Colonic mucosa (tissue), 4 donors: ENCODE measurements at regions not wholly inside any gene's neighbourhood (a gene's known extent, or its start where the extent isn't known, plus 50 kb on each side); places are given as distances from the start of the nearest gene placed in this dataset.
"Not testable (repeated sequence)": the region's sequence is repeated elsewhere in the genome, so short reads cannot be mapped to it uniquely, and the experiment has no call there.

Experiments
- DNase-seq: peaks from one replicate; pipeline ENCODE4 v3.0.0-alpha.2; 2020
- H3K27ac ChIP-seq: fragments of 200-600 bp; one replicate; pipeline ENCODE4 v1.8.0; 2021
- H3K27me3 ChIP-seq: fragments of 200-600 bp; one replicate; pipeline ENCODE4 v1.8.0; 2021
- H3K36me3 ChIP-seq: fragments of 200-600 bp; one replicate; pipeline ENCODE4 v1.8.0; 2021
- H3K4me1 ChIP-seq: fragments of 200-600 bp; one replicate; pipeline ENCODE4 v1.8.0; 2021; ENCODE audit warnings: mild to moderate bottlenecking
- H3K4me3 ChIP-seq: fragments of 200-600 bp; one replicate; pipeline ENCODE4 v1.8.0; 2021
- H3K9ac ChIP-seq, 2 donors: one replicate each; pipeline ENCODE4 v1.7.0; 2013; ENCODE audit warnings: control low read depth in 2 of 2, low read depth in 2 of 2, low read length in 2 of 2
- H3K9me3 ChIP-seq: fragments of 200-600 bp; one replicate; pipeline ENCODE4 v1.8.0; 2021
- intact Hi-C: fragments of 100-400 bp; cut with DNase I; formaldehyde crosslinking; loops from one replicate; pipeline ENCODE4 v1.14.1; 2022
- TF ChIP-seq, protein P1 (sequence below): fragments of 200-600 bp; IDR thresholded peaks from one replicate; pipeline ENCODE4 v1.8.0; 2022; ENCODE audit warnings: antibody characterized with exemption, mild to moderate bottlenecking
- donor health status: healthy.
- donor health status: DM: no; HTN: no; CAD: no.
- donor health status: DM: no; HTN: no; CAD: no.

DNA sequence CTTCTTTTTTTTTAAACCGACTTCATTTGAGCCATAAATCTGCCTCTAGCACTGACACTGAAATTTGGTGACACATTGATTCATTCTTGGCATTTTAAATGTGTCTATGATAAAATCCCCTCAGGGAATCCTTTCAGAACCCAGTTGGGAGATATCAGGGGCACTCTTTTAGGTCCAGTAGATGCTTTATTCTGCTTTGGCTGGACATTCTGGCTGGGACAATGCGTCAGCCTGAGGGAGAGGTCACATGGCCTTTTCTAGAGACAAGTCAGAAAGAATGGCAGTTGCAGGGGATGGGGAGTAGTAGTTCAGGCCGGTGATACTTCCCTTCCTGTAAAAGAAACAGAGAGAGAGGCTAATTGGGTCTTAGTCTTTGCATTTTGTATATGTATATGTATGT is 63.1 kb downstream of the TRIM43 start:
- H3K36me3 ChIP-seq, intact Hi-C loops: not testable (repeated sequence)

DNA sequence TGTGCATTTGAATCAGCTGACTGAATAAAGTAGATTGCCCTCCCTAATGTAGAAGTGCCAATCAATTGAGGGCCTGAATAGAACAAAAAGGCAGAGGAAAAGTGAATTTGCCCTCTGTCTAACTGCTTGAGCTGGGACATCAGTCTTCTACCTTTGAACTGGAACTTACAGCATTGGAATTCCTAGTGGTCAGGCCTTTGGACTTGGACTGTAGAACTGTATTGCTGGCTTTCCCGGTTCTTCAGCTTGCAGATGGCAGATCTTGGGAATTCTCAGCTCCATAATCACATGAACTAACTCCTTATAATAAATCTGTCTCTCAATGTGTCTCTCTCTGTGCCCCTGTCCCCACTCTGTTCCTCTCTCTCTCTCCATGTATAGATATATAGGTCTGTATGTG is 64.8 kb downstream of the TRIM43 start:
- intact Hi-C loops, H3K9ac ChIP-seq, H3K4me3 ChIP-seq, H3K36me3 ChIP-seq, DNase-seq, H3K27ac ChIP-seq, H3K9me3 ChIP-seq, H3K4me1 ChIP-seq, H3K27me3 ChIP-seq: not testable (repeated sequence)

More for the DNA sequence above, 63.1 kb downstream of the TRIM43 start:
- H3K27ac ChIP-seq, DNase-seq, H3K9me3 ChIP-seq, H3K4me3 ChIP-seq, H3K27me3 ChIP-seq, H3K4me1 ChIP-seq, H3K9ac ChIP-seq: not testable (repeated sequence)

DNA sequence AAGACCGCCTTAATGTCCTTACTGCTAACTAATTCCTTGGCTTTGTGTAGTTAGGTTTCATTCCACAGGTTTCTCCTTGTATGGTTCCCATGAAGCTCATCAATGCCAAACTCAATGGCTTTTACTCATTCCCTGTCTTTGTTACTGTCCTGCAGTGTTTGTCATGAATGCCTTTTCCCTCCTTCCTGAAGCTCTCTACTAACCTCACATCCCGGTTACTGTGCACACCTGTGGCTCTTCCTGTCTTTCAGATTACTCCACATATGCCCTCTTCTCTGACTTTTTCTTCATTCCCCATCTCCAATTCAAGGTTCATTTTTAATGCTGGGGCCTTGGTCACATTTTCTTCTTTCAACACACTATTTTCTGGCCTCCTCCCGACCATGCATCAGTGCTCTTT is 66.1 kb downstream of the TRIM43 start:
- H3K9ac ChIP-seq, H3K27me3 ChIP-seq, H3K4me3 ChIP-seq, intact Hi-C loops, H3K4me1 ChIP-seq, H3K36me3 ChIP-seq, H3K27ac ChIP-seq, H3K9me3 ChIP-seq, DNase-seq: not testable (repeated sequence)

DNA sequence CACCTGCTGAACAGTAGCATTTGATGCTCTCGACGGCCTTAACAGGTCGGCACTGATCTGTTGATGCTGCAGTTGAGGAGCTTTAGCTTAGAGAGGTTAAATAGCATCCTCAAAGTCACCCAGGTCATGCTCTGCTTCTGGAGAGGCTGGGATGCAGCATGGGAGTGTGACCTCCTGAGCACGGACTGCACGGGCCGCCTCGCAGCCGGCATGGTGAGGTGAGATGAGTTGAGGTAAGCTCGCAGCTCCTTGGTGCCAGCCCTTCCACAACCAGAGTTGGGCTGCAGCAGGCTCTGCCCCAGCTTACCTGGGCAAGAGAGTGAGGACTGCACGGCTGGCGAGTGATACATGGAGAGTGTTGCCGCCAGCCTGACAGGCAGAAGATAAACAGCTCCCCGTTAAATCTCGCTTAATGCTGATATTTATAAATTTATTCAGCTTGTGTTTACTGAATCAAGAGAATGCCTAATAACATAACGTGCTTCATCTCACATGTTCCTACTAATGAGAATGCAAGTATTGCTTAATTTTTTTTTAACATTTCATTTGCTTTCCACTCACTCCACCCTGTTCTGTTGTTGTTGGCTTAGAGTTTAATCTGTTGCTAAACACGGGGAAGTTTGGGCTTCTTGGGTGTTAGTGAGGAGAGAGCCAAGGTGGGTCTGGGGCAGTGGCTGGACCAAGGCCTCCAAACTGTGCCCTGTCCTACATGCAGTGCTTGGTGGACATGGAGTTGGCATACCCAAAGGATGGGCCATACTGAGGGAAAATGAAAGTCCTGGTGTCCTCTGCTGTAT is 69.2 kb downstream of the TRIM43 start:
- H3K4me1 ChIP-seq, H3K9ac ChIP-seq, H3K4me3 ChIP-seq, H3K27ac ChIP-seq, H3K36me3 ChIP-seq, H3K27me3 ChIP-seq, intact Hi-C loops, DNase-seq, H3K9me3 ChIP-seq: not testable (repeated sequence)

DNA sequence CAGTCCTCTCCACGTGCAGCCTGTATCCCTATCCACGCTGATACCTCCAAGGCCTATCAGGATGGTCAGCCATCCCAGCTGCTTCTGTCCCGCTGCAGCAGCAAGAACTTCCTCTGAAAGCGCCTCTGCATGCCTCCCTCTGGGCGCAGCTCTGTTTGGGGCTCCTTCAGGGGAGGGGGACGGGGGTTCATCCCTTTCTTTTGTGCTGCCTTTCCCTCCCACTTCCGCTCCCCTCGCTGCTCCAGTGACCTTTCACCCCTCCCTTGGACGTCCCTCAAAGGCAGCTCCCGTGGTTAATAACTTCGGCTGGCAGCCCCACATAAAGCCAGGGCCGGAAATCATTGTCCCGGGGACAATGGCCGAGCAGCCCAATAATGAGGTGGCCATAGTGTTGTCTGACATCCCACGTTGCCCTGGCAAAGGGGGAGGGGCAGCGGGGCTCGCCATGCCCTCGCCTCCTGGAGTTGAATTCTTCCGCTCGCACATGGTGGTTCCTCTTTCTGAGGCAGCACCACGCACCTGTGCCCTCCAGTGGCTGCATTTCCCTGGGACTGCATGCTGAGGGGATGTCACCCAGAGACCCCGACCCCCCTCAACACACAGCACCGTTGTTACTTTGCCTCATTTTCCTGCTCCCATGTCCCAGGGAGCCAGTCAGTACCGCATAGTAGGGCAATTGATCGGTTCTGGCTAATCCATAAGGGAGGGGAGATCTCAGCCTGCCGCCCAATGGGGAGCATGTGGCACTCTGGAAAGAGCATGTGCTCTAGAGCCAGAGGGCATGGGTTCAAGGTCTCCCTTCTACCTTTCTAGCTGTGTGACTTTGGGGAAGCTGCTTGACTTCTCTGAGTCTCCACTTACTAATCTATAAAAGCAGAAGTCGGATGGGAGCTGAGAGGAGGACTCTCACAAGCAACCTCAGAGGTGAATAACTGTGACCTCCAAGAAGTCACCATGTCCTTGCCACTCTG is 72.0 kb downstream of the TRIM43 start:
- H3K27ac ChIP-seq, H3K9ac ChIP-seq, intact Hi-C loops, H3K36me3 ChIP-seq, H3K27me3 ChIP-seq, H3K4me3 ChIP-seq, H3K4me1 ChIP-seq, DNase-seq, H3K9me3 ChIP-seq: not testable (repeated sequence)

DNA sequence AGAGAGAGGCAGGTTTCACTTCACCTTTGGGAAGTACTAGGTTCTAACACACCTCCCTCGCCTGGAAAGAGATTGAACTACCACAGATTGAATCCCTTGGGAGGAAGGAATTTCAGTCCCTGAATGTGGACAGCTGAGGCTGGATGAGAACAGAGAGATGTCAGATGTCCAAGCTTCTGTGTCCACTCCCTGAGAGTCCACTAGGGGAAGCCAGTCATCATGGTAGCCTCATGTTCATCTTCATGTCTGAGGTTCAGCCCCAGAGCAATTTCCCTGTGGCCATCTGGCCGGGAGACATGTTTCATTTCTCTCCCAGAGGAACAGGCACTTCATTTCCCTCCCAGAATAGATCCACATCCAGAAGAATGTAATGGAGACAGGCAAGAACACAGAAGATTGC is 74.8 kb downstream of the TRIM43 start:
- H3K4me1 ChIP-seq, H3K9ac ChIP-seq, H3K27me3 ChIP-seq, intact Hi-C loops, H3K36me3 ChIP-seq, H3K4me3 ChIP-seq, DNase-seq, H3K9me3 ChIP-seq, H3K27ac ChIP-seq: not testable (repeated sequence)

DNA sequence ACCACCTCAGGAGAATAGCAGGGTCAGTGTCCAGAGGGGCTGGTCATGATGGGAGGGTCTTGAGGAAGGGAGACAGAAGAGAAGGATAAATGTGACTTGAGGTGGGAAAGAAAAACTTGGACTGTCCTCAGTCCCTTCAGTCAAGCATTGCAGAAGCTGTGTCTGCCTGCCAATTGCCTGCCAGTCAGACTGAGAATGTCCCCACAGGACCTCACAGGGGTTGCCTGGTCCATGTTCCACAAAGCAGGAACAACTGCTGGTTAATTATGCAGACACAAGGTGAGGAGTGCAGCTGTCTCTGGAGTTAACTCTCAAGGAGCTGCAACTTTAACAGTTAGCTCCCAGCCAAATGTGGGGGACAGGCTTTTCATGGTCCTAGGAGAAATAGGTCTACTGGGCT is 75.7 kb downstream of the TRIM43 start:
- no peak overlapping the region for H3K9ac ChIP-seq
- no peaks in the 10 kb centered on the region for H3K9me3 ChIP-seq
- no peak overlapping the region for H3K4me3 ChIP-seq
- H3K36me3 ChIP-seq = no peaks in the 10 kb centered on the region
- DNase-seq = no peak
- no peaks in the 10 kb centered on the region for H3K27me3 ChIP-seq
- TF ChIP-seq, protein P1, sequence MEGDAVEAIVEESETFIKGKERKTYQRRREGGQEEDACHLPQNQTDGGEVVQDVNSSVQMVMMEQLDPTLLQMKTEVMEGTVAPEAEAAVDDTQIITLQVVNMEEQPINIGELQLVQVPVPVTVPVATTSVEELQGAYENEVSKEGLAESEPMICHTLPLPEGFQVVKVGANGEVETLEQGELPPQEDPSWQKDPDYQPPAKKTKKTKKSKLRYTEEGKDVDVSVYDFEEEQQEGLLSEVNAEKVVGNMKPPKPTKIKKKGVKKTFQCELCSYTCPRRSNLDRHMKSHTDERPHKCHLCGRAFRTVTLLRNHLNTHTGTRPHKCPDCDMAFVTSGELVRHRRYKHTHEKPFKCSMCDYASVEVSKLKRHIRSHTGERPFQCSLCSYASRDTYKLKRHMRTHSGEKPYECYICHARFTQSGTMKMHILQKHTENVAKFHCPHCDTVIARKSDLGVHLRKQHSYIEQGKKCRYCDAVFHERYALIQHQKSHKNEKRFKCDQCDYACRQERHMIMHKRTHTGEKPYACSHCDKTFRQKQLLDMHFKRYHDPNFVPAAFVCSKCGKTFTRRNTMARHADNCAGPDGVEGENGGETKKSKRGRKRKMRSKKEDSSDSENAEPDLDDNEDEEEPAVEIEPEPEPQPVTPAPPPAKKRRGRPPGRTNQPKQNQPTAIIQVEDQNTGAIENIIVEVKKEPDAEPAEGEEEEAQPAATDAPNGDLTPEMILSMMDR = no peak
- H3K27ac ChIP-seq = no peak overlapping the region
- intact Hi-C loops = no loop called here
- no peaks in the 10 kb centered on the region for H3K4me1 ChIP-seq

DNA sequence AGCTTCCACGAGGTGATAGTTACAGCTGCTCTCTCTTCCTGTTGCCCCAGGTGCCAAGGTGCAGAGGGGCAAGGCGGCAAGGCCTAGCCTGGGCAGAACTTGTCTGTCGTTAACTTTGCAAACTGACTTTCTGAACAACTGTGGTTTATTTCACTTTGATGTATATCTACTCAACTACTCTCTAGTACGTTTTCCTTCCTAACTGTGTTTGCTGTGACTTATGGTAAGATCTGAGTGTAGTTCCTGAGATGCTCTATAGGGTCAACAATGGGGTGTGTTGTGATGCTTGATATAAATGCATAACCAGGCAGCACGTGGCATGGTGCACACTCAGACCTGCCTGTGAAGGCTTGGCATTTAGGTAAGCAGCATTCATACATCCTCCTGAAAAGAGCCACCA is 77.1 kb downstream of the TRIM43 start:
- H3K27me3 ChIP-seq, H3K9me3 ChIP-seq, H3K4me1 ChIP-seq, H3K27ac ChIP-seq, H3K36me3 ChIP-seq, H3K9ac ChIP-seq, H3K4me3 ChIP-seq, intact Hi-C loops, DNase-seq: not testable (repeated sequence)
